ENCODE measurements at regions not wholly inside any gene's neighbourhood (a gene's known extent, or its start where the extent isn't known, plus 50 kb on each side); places are given as distances from the start of the nearest gene placed in this dataset.

DNA sequence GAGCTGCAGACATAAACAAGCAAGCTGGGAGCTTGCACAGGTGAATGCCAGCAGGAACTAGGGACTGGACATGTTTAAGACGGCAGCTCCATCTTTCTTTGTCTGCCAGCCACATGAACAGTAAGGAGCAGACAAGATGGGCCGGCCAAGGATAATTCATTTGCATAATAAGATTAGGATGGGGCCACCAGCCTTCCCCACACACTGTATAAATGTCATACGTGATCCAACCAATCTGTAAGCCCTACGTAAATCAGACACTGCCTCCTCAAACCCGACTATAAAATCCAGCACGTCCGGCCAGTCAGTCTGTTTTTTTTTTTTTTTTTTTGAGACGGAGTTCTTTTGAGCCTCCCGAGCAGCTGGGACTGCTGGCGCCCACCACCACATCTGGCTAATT is 75.6 kb upstream of the BOD1L1 start:
- CTCF ChIA-PET: no interaction called here

DNA sequence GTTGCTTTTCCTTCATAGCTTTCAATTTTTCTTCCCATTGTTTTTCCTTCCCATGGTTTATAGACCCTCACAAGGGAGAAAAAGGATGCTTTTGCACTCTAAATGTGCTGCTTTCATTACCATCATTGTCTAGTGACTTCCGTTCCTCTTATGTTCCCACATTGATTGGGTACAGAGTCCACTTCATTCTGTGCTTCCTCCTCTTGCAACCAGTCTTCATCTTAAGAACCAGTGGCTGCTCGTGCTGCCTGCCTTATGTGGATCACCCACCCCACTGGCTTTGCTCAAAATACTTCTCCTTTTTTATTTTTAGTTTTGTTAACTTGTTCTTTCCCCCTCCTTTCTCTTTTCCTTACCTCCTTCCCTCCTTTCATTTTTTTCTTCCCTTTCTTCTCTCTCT is 76.5 kb upstream of the BOD1L1 start:
- DNase-seq (no peak), ATAC-seq (no peak)
- Histone ChIP-seq H3K27ac (ENCODE audit: low read length) (no peak overlapping the region), H3K4me3 (ENCODE audit: low read length) (no peak overlapping the region), H3K27me3 (ENCODE audit: low read length) (no peaks in the 10 kb centered on the region), H4K20me1 (ENCODE audit: low read length) (no peaks in the 10 kb centered on the region), H3K4me1 (ENCODE audit: insufficient read depth, low read length) (peaks cover 58% of the 10 kb centered on the region), H3F3A (ENCODE audit: low read length, unreplicated experiment) (peaks cover 9% of the 10 kb centered on the region), H3K36me3 (ENCODE audit: low read depth, low read length) (no peaks in the 10 kb centered on the region), H2AFZ (ENCODE audit: low read length) (no peak overlapping the region), H3K4me2 (ENCODE audit: low read length) (no peak overlapping the region), H3K9me3 (ENCODE audit: low read length) (no peaks in the 10 kb centered on the region), H3K9ac (ENCODE audit: low read length) (no peak overlapping the region), H3K79me2 (ENCODE audit: low read length) (no peaks in the 10 kb centered on the region), H3K9me2 (replicated peaks; ENCODE audit: low read length) (no peaks in the 10 kb centered on the region)
- no peak for TF ChIP-seq CTCF (conservative IDR thresholded peaks at IDR 0.05; ENCODE audit: low read depth, low read length)
- no peak for TF ChIP-seq EZH2 (IDR thresholded peaks at IDR 0.05; ENCODE audit: low read length, unreplicated experiment)
- TF ChIP-seq EZH2phosphoT487 (IDR thresholded peaks at IDR 0.05; ENCODE audit: borderline replicate concordance, low read length): no peak
- POLR2A ChIA-PET (ENCODE audit: unreplicated experiment): no interaction called here
- intact Hi-C loops (cut with micrococcal nuclease): loop anchor here (5.0 to 10.0 kb wide), 3 partner anchors 151 to 478 kb away; no protein-coding TSS in a partner anchor
- CTCF ChIA-PET: no interaction called here
- BruUV-seq (replicated peaks): no TSS peak

More for the DNA sequence above, 75.6 kb upstream of the BOD1L1 start:
- H3K27me3 ChIP-seq (ENCODE audit: low read length): no peaks in the 10 kb centered on the region
- no peak overlapping the region for H3K9ac ChIP-seq (ENCODE audit: low read length)
- POLR2A ChIA-PET (ENCODE audit: unreplicated experiment): no interaction called here
- no peak for TF ChIP-seq EZH2 (IDR thresholded peaks at IDR 0.05; ENCODE audit: low read length, unreplicated experiment)
- TF ChIP-seq EZH2phosphoT487 (IDR thresholded peaks at IDR 0.05; ENCODE audit: borderline replicate concordance, low read length): no peak
- no peak for TF ChIP-seq CTCF (conservative IDR thresholded peaks at IDR 0.05; ENCODE audit: low read depth, low read length)
- no peaks in the 10 kb centered on the region for H3K79me2 ChIP-seq (ENCODE audit: low read length)
- no peaks in the 10 kb centered on the region for H4K20me1 ChIP-seq (ENCODE audit: low read length)
- H3K9me3 ChIP-seq (ENCODE audit: low read length): no peaks in the 10 kb centered on the region
- no peak overlapping the region for H3K27ac ChIP-seq (ENCODE audit: low read length)
- no peak overlapping the region for H3K4me3 ChIP-seq (ENCODE audit: low read length)
- no TSS peak for BruUV-seq (replicated peaks)
- H3K4me2 ChIP-seq (ENCODE audit: low read length): no peak overlapping the region
- H2AFZ ChIP-seq (ENCODE audit: low read length): no peak overlapping the region
- H3K4me1 ChIP-seq (ENCODE audit: insufficient read depth, low read length): peaks cover 60% of the 10 kb centered on the region
- H3K9me2 ChIP-seq (replicated peaks; ENCODE audit: low read length): no peaks in the 10 kb centered on the region
- peaks cover 9% of the 10 kb centered on the region for H3F3A ChIP-seq (ENCODE audit: low read length, unreplicated experiment)
- no peak for DNase-seq
- no peak for ATAC-seq
- intact Hi-C loops (cut with micrococcal nuclease): loop anchor here (5.0 to 10.0 kb wide), 3 partner anchors 152 to 479 kb away; no protein-coding TSS in a partner anchor
- H3K36me3 ChIP-seq (ENCODE audit: low read depth, low read length): no peaks in the 10 kb centered on the region

- ATAC-seq: no peak
Measured at GRCh38 chr4:13704761-13705160, 77.2 kb upstream of the BOD1L1 start.

More at GRCh38 chr4:13704761-13705160, 77.2 kb upstream of the BOD1L1 start:
- intact Hi-C loops (cut with micrococcal nuclease): loop anchor here (5.0 to 10.0 kb wide), 3 partner anchors 150 to 478 kb away; no protein-coding TSS in a partner anchor
- H3K4me3 ChIP-seq (ENCODE audit: low read length): no peak overlapping the region
- no TSS peak for BruUV-seq (replicated peaks)
- no peaks in the 10 kb centered on the region for H3K36me3 ChIP-seq (ENCODE audit: low read depth, low read length)
- POLR2A ChIA-PET (ENCODE audit: unreplicated experiment): no interaction called here
- no peaks in the 10 kb centered on the region for H3K79me2 ChIP-seq (ENCODE audit: low read length)
- H3K9me3 ChIP-seq (ENCODE audit: low read length): no peaks in the 10 kb centered on the region
- no peaks in the 10 kb centered on the region for H4K20me1 ChIP-seq (ENCODE audit: low read length)
- no peak overlapping the region; the same call in 1 of the 2 replicates for H2AFZ ChIP-seq (ENCODE audit: low read length)
- peaks cover 9% of the 10 kb centered on the region for H3F3A ChIP-seq (ENCODE audit: low read length, unreplicated experiment)
- H3K9me2 ChIP-seq (replicated peaks; ENCODE audit: low read length): no peaks in the 10 kb centered on the region
- peak overlapping the region; percentile 66; the same call in 1 of the 2 replicates for H3K4me2 ChIP-seq (ENCODE audit: low read length)
- CTCF ChIA-PET: no interaction called here
- DNase-seq: no peak
- no peaks in the 10 kb centered on the region for H3K27me3 ChIP-seq (ENCODE audit: low read length)
- peaks cover 51% of the 10 kb centered on the region for H3K4me1 ChIP-seq (ENCODE audit: insufficient read depth, low read length)
- peak overlapping the region; percentile 75 for H3K27ac ChIP-seq (ENCODE audit: low read length)
- no peak for TF ChIP-seq CTCF (conservative IDR thresholded peaks at IDR 0.05; ENCODE audit: low read depth, low read length)
- H3K9ac ChIP-seq (ENCODE audit: low read length): no peak overlapping the region
